GM12892 (cell line): ENCODE measurements at regions not wholly inside any gene's neighbourhood (a gene's known extent, or its start where the extent isn't known, plus 50 kb on each side); places are given as distances from the start of the nearest gene placed in this dataset.

Experiments used
- POLR2A ChIP-seq: IDR thresholded peaks from 2 replicates; pipeline ENCODE4 v1.6.1; 2011; ENCODE audit warnings: low read depth, low read length, control low read depth
- TAF1 ChIP-seq: IDR thresholded peaks from 2 replicates; pipeline ENCODE4 v1.6.1; 2011; ENCODE audit warnings: low read depth, mild to moderate bottlenecking, control low read depth, low read length, borderline replicate concordance

GRCh38 chr13:94936633-94937032 is 224.3 kb upstream of the SOX21 start:
- TF ChIP-seq POLR2A (no peak), TAF1 (no peak)
